ENCODE measurements at regions not wholly inside any gene's neighbourhood (a gene's known extent, or its start where the extent isn't known, plus 50 kb on each side); places are given as distances from the start of the nearest gene placed in this dataset.

DNA sequence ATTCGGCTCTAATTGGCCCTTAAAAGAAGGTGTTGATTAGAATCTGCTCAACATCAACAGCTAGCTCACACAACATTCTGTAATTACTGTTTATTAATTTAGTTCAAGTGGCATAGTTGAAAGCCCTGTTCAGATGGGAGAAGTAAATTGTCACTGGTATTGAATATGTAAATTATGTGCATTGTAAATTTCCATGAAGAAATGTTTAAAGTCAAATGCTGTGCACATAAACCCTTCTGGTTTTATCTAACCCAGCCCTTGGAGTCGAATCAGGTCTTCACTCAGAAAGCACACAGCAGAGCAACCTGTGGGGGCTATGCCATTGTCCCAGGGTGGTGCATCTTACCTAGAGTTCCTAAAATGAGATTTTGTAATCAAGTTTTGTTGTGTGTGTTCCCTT lies 65.4 kb upstream of the LMO4 start:
- TF ChIP-seq, protein P1, sequence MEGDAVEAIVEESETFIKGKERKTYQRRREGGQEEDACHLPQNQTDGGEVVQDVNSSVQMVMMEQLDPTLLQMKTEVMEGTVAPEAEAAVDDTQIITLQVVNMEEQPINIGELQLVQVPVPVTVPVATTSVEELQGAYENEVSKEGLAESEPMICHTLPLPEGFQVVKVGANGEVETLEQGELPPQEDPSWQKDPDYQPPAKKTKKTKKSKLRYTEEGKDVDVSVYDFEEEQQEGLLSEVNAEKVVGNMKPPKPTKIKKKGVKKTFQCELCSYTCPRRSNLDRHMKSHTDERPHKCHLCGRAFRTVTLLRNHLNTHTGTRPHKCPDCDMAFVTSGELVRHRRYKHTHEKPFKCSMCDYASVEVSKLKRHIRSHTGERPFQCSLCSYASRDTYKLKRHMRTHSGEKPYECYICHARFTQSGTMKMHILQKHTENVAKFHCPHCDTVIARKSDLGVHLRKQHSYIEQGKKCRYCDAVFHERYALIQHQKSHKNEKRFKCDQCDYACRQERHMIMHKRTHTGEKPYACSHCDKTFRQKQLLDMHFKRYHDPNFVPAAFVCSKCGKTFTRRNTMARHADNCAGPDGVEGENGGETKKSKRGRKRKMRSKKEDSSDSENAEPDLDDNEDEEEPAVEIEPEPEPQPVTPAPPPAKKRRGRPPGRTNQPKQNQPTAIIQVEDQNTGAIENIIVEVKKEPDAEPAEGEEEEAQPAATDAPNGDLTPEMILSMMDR (IDR thresholded peaks at IDR 0.05), result no peak
- no peak for TF ChIP-seq POLR2A (IDR thresholded peaks at IDR 0.05)
